Loucy (cell line): ENCODE measurements at regions not wholly inside any gene's neighbourhood (a gene's known extent, or its start where the extent isn't known, plus 50 kb on each side); places are given as distances from the start of the nearest gene placed in this dataset.

ENCODE experiments used
- H2AFZ ChIP-seq: fragments of 200-600 bp; sonication (generic); 2 replicates; pipeline ENCODE4 v1.6.0; 2016; ENCODE audit warnings: antibody characterized with exemption, mild to moderate bottlenecking, low read length, moderate library complexity
- H3F3A ChIP-seq: fragments of 200-600 bp; 2 replicates; pipeline ENCODE4 v1.6.0; 2016; ENCODE audit warnings: antibody characterized with exemption, low read depth, mild to moderate bottlenecking
- H3K27me3 ChIP-seq: fragments of 200-600 bp; sonication (generic); 2 replicates; pipeline ENCODE4 v1.6.1; 2014; ENCODE audit warnings: low read length, mild to moderate bottlenecking; ENCODE audit not compliant: insufficient read depth, poor library complexity, severe bottlenecking
- H3K36me3 ChIP-seq: fragments of 200-600 bp; sonication (generic); 2 replicates; pipeline ENCODE4 v1.6.1; 2016; ENCODE audit warnings: low read length; ENCODE audit not compliant: insufficient read depth
- H3K4me1 ChIP-seq: fragments of 200-600 bp; sonication (generic); 2 replicates; pipeline ENCODE4 v1.5.1; 2014; ENCODE audit warnings: low read length, mild to moderate bottlenecking; ENCODE audit not compliant: insufficient read depth, poor library complexity, severe bottlenecking
- H3K4me2 ChIP-seq: fragments of 200-600 bp; sonication (generic); 2 replicates; pipeline ENCODE4 v1.6.0; 2014; ENCODE audit warnings: antibody characterized with exemption, low read length, low read depth, mild to moderate bottlenecking; ENCODE audit not compliant: poor library complexity, severe bottlenecking
- H3K4me3 ChIP-seq: fragments of 200-600 bp; sonication (generic); 2 replicates; pipeline ENCODE4 v1.5.1; 2014; ENCODE audit warnings: low read length, mild to moderate bottlenecking, mixed read lengths; ENCODE audit not compliant: poor library complexity, severe bottlenecking
- H3K79me2 ChIP-seq: fragments of 200-600 bp; sonication (generic); 2 replicates; pipeline ENCODE4 v1.6.1; 2014; ENCODE audit warnings: low read length; ENCODE audit not compliant: insufficient read depth
- H3K9ac ChIP-seq: fragments of 200-600 bp; sonication (generic); 2 replicates; pipeline ENCODE4 v1.6.0; 2014; ENCODE audit warnings: mild to moderate bottlenecking, low read depth, low read length, moderate library complexity; ENCODE audit not compliant: poor library complexity, severe bottlenecking
- H3K9me2 ChIP-seq: fragments of 200-600 bp; sonication (generic); replicated peaks from 2 replicates; pipeline ENCODE4 v1.6.1; 2016; ENCODE audit warnings: low read depth, low read length, mixed read lengths
- H3K9me3 ChIP-seq: fragments of 200-600 bp; sonication (generic); 2 replicates; pipeline ENCODE4 v1.6.1; 2014; ENCODE audit warnings: mild to moderate bottlenecking, antibody characterized with exemption, low read length, low read depth; ENCODE audit not compliant: insufficient read depth
- H4K20me1 ChIP-seq: fragments of 200-600 bp; sonication (generic); 2 replicates; pipeline ENCODE4 v1.6.0; 2014; ENCODE audit warnings: antibody characterized with exemption, low read length, mild to moderate bottlenecking; ENCODE audit not compliant: insufficient read depth, poor library complexity, severe bottlenecking
- EZH2phosphoT487 ChIP-seq: fragments of 200-600 bp; IDR thresholded peaks from 2 replicates; pipeline ENCODE4 v1.6.1; 2018; ENCODE audit warnings: antibody characterized with exemption, mild to moderate bottlenecking, moderate library complexity, borderline replicate concordance
- TF ChIP-seq, protein P1 (sequence below): fragments of 200-600 bp; sonication (generic); conservative IDR thresholded peaks from 2 replicates; pipeline ENCODE4 v1.5.1; 2014; ENCODE audit warnings: mild to moderate bottlenecking, antibody characterized with exemption, low read length

GRCh38 chr13:108360139-108360538 is 90.6 kb downstream of the TNFSF13B start:
- H3K4me1 ChIP-seq, result no peaks in the 10 kb centered on the region
- no peaks in the 10 kb centered on the region for H3K27me3 ChIP-seq
- no peaks in the 10 kb centered on the region for H4K20me1 ChIP-seq
- H3K79me2 ChIP-seq, result no peaks in the 10 kb centered on the region
- no peaks in the 10 kb centered on the region for H3F3A ChIP-seq
- no peaks in the 10 kb centered on the region for H3K9me2 ChIP-seq
- H3K9ac ChIP-seq, result no peak overlapping the region
- H3K9me3 ChIP-seq, result no peaks in the 10 kb centered on the region
- H3K4me3 ChIP-seq, result no peak overlapping the region
- no peak overlapping the region for H3K4me2 ChIP-seq
- TF ChIP-seq, protein P1, sequence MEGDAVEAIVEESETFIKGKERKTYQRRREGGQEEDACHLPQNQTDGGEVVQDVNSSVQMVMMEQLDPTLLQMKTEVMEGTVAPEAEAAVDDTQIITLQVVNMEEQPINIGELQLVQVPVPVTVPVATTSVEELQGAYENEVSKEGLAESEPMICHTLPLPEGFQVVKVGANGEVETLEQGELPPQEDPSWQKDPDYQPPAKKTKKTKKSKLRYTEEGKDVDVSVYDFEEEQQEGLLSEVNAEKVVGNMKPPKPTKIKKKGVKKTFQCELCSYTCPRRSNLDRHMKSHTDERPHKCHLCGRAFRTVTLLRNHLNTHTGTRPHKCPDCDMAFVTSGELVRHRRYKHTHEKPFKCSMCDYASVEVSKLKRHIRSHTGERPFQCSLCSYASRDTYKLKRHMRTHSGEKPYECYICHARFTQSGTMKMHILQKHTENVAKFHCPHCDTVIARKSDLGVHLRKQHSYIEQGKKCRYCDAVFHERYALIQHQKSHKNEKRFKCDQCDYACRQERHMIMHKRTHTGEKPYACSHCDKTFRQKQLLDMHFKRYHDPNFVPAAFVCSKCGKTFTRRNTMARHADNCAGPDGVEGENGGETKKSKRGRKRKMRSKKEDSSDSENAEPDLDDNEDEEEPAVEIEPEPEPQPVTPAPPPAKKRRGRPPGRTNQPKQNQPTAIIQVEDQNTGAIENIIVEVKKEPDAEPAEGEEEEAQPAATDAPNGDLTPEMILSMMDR, result no peak
- no peak for TF ChIP-seq EZH2phosphoT487
- H3K36me3 ChIP-seq, result no peaks in the 10 kb centered on the region
- no peak overlapping the region for H2AFZ ChIP-seq

DNA sequence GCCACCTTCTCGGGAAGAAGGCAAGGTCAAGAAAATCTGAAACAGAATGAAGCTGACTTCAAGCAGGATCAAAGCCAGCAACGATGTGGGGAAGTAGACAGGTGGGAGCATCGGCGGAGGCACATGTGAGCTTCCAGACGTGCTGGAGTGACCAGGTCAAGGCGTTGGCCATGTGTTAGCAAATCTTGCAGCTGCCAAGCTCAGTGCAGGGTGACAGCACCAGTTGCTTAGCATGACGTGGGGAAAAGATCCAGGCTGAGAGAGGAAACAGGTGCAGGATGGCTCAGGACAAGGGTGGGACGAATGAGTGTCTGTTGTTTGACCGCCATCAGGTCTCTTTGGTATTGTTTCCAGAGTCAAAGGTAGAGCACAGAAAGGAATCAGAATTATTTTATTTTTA is 92.3 kb downstream of the TNFSF13B start:
- Histone ChIP-seq H4K20me1 (no peaks in the 10 kb centered on the region), H2AFZ (no peak overlapping the region), H3K4me2 (no peak overlapping the region), H3K9ac (no peak overlapping the region), H3K79me2 (no peaks in the 10 kb centered on the region), H3K9me2 (no peaks in the 10 kb centered on the region), H3K4me1 (no peaks in the 10 kb centered on the region), H3K27me3 (no peaks in the 10 kb centered on the region), H3K4me3 (no peak overlapping the region), H3K36me3 (no peaks in the 10 kb centered on the region), H3K9me3 (no peaks in the 10 kb centered on the region), H3F3A (no peaks in the 10 kb centered on the region)
- TF ChIP-seq EZH2phosphoT487, result no peak
- TF ChIP-seq, protein P1, result no peak

DNA sequence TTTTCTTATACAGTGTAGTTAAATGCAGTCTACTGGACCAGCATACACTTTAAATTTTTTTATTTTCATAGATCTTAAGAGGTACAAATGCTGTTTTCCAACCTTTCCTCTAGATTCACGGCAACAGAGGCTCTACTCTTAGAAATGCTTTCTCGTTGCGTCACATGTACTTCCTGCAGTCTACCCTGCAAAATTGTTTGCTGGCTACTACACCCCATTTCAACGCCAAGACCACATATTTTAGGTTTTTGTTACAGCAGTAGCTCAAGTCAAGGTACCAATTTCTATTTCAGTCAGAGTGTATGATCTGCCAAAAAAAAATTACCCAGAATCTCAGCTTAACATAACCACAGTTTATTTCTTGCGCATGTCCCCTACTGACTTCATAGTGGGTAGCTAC is 94.1 kb downstream of the TNFSF13B start:
- no peaks in the 10 kb centered on the region for H3K79me2 ChIP-seq
- H3F3A ChIP-seq, result no peaks in the 10 kb centered on the region
- H3K9me2 ChIP-seq, result no peaks in the 10 kb centered on the region
- H3K4me1 ChIP-seq, result no peaks in the 10 kb centered on the region
- H3K27me3 ChIP-seq, result no peaks in the 10 kb centered on the region
- no peak overlapping the region for H2AFZ ChIP-seq
- TF ChIP-seq, protein P1, result no peak
- no peak for TF ChIP-seq EZH2phosphoT487
- no peak overlapping the region for H3K9ac ChIP-seq
- H3K9me3 ChIP-seq, result no peaks in the 10 kb centered on the region
- no peaks in the 10 kb centered on the region for H4K20me1 ChIP-seq
- H3K4me3 ChIP-seq, result no peak overlapping the region
- no peaks in the 10 kb centered on the region for H3K36me3 ChIP-seq
- no peak overlapping the region for H3K4me2 ChIP-seq
